CD14-positive monocyte (primary cell): ENCODE measurements at regions not wholly inside any gene's neighbourhood (a gene's known extent, or its start where the extent isn't known, plus 50 kb on each side); places are given as distances from the start of the nearest gene placed in this dataset.

Source experiments
- DNase-seq, 3 donors: peaks; one replicate each; pipeline ENCODE4 v3.0.0-alpha.2; 2011 to 2022
- H2AFZ ChIP-seq: 2 replicates; pipeline ENCODE4 v1.6.0; 2012; ENCODE audit warnings: mild to moderate bottlenecking, low read depth, low read length, inconsistent platforms; ENCODE audit not compliant: insufficient read depth, poor library complexity, severe bottlenecking
- H3K27ac ChIP-seq, 2 donors: 1 replicate in 1 of 2; 2 replicates in 1 of 2; pipeline ENCODE4 v1.5.1; 2012 to 2013; ENCODE audit warnings: low read length in 2 of 2, control low read depth in 1 of 2, inconsistent platforms in 1 of 2, low read depth in 1 of 2, mild to moderate bottlenecking in 1 of 2
- H3K27me3 ChIP-seq, 2 donors: one replicate each; pipeline versions ENCODE4 v1.6.0 to v1.6.1; 2011 to 2013; ENCODE audit warnings: low read length in 2 of 2; ENCODE audit not compliant: control insufficient read depth in 2 of 2, insufficient read depth in 2 of 2
- H3K36me3 ChIP-seq, 2 donors: replicated peaks in 1 of 2; 1 replicate in 1 of 2; 2 replicates in 1 of 2; pipeline versions ENCODE4 v1.5.1 to v1.6.1; 2012 to 2013; ENCODE audit warnings: low read length in 2 of 2, control low read depth in 1 of 2, inconsistent platforms in 1 of 2, mild to moderate bottlenecking in 1 of 2; ENCODE audit not compliant: insufficient read depth in 2 of 2, control insufficient read depth in 1 of 2
- H3K4me1 ChIP-seq, 2 donors: 1 replicate in 1 of 2; 2 replicates in 1 of 2; pipeline versions ENCODE4 v1.5.1 to v1.6.1; 2012 to 2013; ENCODE audit warnings: low read length in 2 of 2, control low read depth in 1 of 2, inconsistent platforms in 1 of 2, mild to moderate bottlenecking in 1 of 2, moderate library complexity in 1 of 2; ENCODE audit not compliant: insufficient read depth in 2 of 2, control insufficient read depth in 1 of 2
- H3K4me2 ChIP-seq: replicated peaks from 2 replicates; pipeline ENCODE3; 2012; ENCODE audit warnings: low read length, moderate library complexity, mild to moderate bottlenecking; ENCODE audit not compliant: poor library complexity, severe bottlenecking; ENCODE audit errors: extremely low read depth
- H3K4me3 ChIP-seq, 3 experiments: fragments of 200-600 bp in 1 of 3; sonication (generic) in 1 of 3; replicated peaks in 1 of 3; 1 replicate in 2 of 3; 2 replicates in 1 of 3; pipeline ENCODE4 v1.5.1; 2011 to 2013; ENCODE audit warnings: low read length in 3 of 3, mild to moderate bottlenecking in 3 of 3, control low read depth in 2 of 3, low read depth in 2 of 3, inconsistent platforms in 1 of 3, moderate library complexity in 1 of 3
- H3K79me2 ChIP-seq: 2 replicates; pipeline ENCODE4 v1.6.0; 2012; ENCODE audit warnings: mild to moderate bottlenecking, control low read depth, inconsistent platforms, low read length, moderate library complexity; ENCODE audit not compliant: insufficient read depth
- H3K9ac ChIP-seq: 2 replicates; pipeline ENCODE4 v1.6.0; 2017; ENCODE audit warnings: low read length, mild to moderate bottlenecking; ENCODE audit not compliant: insufficient read depth, poor library complexity, severe bottlenecking
- H3K9me3 ChIP-seq, 2 donors: replicated peaks in 1 of 2; 1 replicate in 1 of 2; 2 replicates in 1 of 2; pipeline versions ENCODE4 v1.5.1 to v1.6.1; 2012 to 2013; ENCODE audit warnings: low read length in 2 of 2, control low read depth in 1 of 2; ENCODE audit not compliant: control insufficient read depth in 1 of 2, insufficient read depth in 1 of 2
- H4K20me1 ChIP-seq: 2 replicates; pipeline ENCODE4 v1.6.0; 2012; ENCODE audit warnings: mild to moderate bottlenecking, low read length, control low read depth, moderate library complexity; ENCODE audit not compliant: insufficient read depth
- H3K27ac Mint-ChIP-seq, 7 donors: one replicate each; pipeline ENCODE4 v1.8.0; 2020; ENCODE audit warnings: mild to moderate bottlenecking in 7 of 7, mixed read lengths in 7 of 7, moderate library complexity in 6 of 7, inconsistent platforms in 2 of 7
- H3K27me3 Mint-ChIP-seq, 3 donors: one replicate each; pipeline ENCODE4 v1.8.0; 2021 to 2022; ENCODE audit warnings: low read depth in 3 of 3, mild to moderate bottlenecking in 3 of 3, mixed read lengths in 3 of 3, moderate library complexity in 3 of 3, inconsistent platforms in 1 of 3
- H3K36me3 Mint-ChIP-seq, 2 donors: one replicate each; pipeline ENCODE4 v1.8.0; 2020; ENCODE audit warnings: mixed read lengths in 2 of 2, inconsistent platforms in 1 of 2, mild to moderate bottlenecking in 1 of 2
- H3K4me1 Mint-ChIP-seq: one replicate; pipeline ENCODE4 v1.8.0; 2020; ENCODE audit warnings: mild to moderate bottlenecking, mixed read lengths
- H3K4me3 Mint-ChIP-seq, 2 donors: one replicate each; pipeline ENCODE4 v1.8.0; 2020; ENCODE audit warnings: mild to moderate bottlenecking in 2 of 2, mixed read lengths in 2 of 2, moderate library complexity in 1 of 2
- H3K9me3 Mint-ChIP-seq, 7 donors: one replicate each; pipeline ENCODE4 v1.8.0; 2020 to 2022; ENCODE audit warnings: mixed read lengths in 7 of 7, mild to moderate bottlenecking in 6 of 7, moderate library complexity in 6 of 7, inconsistent platforms in 2 of 7
- CTCF ChIP-seq: fragments of 200-600 bp; IDR thresholded peaks from one replicate; pipeline ENCODE4 v1.8.0; 2022; ENCODE audit warnings: antibody characterized with exemption, mild to moderate bottlenecking
- WGBS: methylation state at CpG from one replicate; pipeline ENCODE4 v1.1.5; 2013; ENCODE audit warnings: missing lambda C conversion rate; ENCODE audit not compliant: insufficient coverage; 5-methylcytosine and 5-hydroxymethylcytosine counted together
- intact Hi-C, 2 donors: fragments of 100-400 bp; cut with micrococcal nuclease; formaldehyde crosslinking; loops; one replicate each; pipeline versions ENCODE4 v1.15.0 to v1.15.1; 2023

GRCh38 chr16:73794994-73795393 lies 501.6 kb upstream of the PSMD7 start:
- Histone ChIP-seq H4K20me1 (no peaks in the 10 kb centered on the region), H3K9me3 (no peaks in the 10 kb centered on the region), H3K4me2 (no peak overlapping the region), H3K79me2 (no peaks in the 10 kb centered on the region), H3K4me1 (no peaks in the 10 kb centered on the region), H3K4me3 (no peak overlapping the region), H2AFZ (no peak overlapping the region), H3K36me3 (no peaks in the 10 kb centered on the region), H3K9ac (no peak overlapping the region), H3K27ac (no peak overlapping the region), H3K27me3 (no peaks in the 10 kb centered on the region)
- Mint-ChIP-seq H3K4me1 (no peaks in the 10 kb centered on the region), H3K36me3 (no peaks in the 10 kb centered on the region), H3K27ac (no peak overlapping the region), H3K27me3 (peaks cover 0 to 3% (median 0%) of the 10 kb centered on the region in 3 donors), H3K9me3 (peaks cover 0 to 3% (median 0%) of the 10 kb centered on the region in 7 donors), H3K4me3 (no peak overlapping the region)
- DNase-seq: no peak
- no peak for TF ChIP-seq CTCF
- intact Hi-C loops: no loop called here
- 83% methylated on average over 3 of the region's 3 CpGs for WGBS

- WGBS: 96% methylated on average over 6 of the region's 11 CpGs
- no peak overlapping the region for H3K27ac Mint-ChIP-seq
- no peaks in the 10 kb centered on the region for H3K36me3 Mint-ChIP-seq
- H3K27me3 Mint-ChIP-seq: peaks cover 0 to 3% (median 0%) of the 10 kb centered on the region in 3 donors
- no peak overlapping the region for H2AFZ ChIP-seq
- DNase-seq: no peak
- no peaks in the 10 kb centered on the region for H3K4me1 Mint-ChIP-seq
- H3K9me3 ChIP-seq: no peaks in the 10 kb centered on the region
- H3K9ac ChIP-seq: no peak overlapping the region
- H4K20me1 ChIP-seq: no peaks in the 10 kb centered on the region
- no peak overlapping the region for H3K4me2 ChIP-seq
- intact Hi-C loops: no loop called here
- H3K4me3 Mint-ChIP-seq: no peak overlapping the region
- no peaks in the 10 kb centered on the region for H3K27me3 ChIP-seq
- no peaks in the 10 kb centered on the region for H3K36me3 ChIP-seq
- no peaks in the 10 kb centered on the region for H3K79me2 ChIP-seq
- no peak for TF ChIP-seq CTCF
- no peak overlapping the region for H3K27ac ChIP-seq
- peaks cover 0 to 5% (median 0%) of the 10 kb centered on the region in 7 donors for H3K9me3 Mint-ChIP-seq
- no peaks in the 10 kb centered on the region for H3K4me1 ChIP-seq
- H3K4me3 ChIP-seq: no peak overlapping the region
These were observed 502.7 kb upstream of the PSMD7 start for GRCh38 chr16:73793871-73794437.
